ENCODE measurements at regions not wholly inside any gene's neighbourhood (a gene's known extent, or its start where the extent isn't known, plus 50 kb on each side); places are given as distances from the start of the nearest gene placed in this dataset.

GRCh38 chr14:26323869-26324268, 274.0 kb downstream of the NOVA1 start:
- no peaks in the 10 kb centered on the region for H3K9me3 ChIP-seq
- no peaks in the 10 kb centered on the region for H3K4me1 ChIP-seq
- DNase-seq (ENCODE audit: low read depth in 1 of 2, low spot score in 1 of 2) (no peak), FAIRE-seq (no peak), ATAC-seq (no peak)
- ChIA-PET POLR2A (no interaction called here), CTCF (interaction anchor here (1.0 kb wide), 1 partner anchor 15 kb away, joined by 3 read pairs; no protein-coding TSS in a partner anchor)
- no peak overlapping the region for H3K4me2 ChIP-seq
- WGBS (ENCODE audit: missing lambda C conversion rate) = 46% methylated on average over 5 of the region's 5 CpGs
- no peak overlapping the region for H3K4me3 ChIP-seq
- no peak overlapping the region for H3K27ac ChIP-seq
- TF ChIP-seq GATA3 (IDR thresholded peaks at IDR 0.05; ENCODE audit: borderline replicate concordance) (no peak), EHMT2 (IDR thresholded peaks at IDR 0.05; ENCODE audit: low read depth) (no peak), FOXS1 (CRISPR knock-in tag; IDR thresholded peaks at IDR 0.05) (no peak), REST (IDR thresholded peaks at IDR 0.05) (no peak), HOXB5 (CRISPR knock-in tag; IDR thresholded peaks at IDR 0.05) (no peak), ZNF302 (CRISPR knock-in tag; IDR thresholded peaks at IDR 0.05) (no peak)

DNA sequence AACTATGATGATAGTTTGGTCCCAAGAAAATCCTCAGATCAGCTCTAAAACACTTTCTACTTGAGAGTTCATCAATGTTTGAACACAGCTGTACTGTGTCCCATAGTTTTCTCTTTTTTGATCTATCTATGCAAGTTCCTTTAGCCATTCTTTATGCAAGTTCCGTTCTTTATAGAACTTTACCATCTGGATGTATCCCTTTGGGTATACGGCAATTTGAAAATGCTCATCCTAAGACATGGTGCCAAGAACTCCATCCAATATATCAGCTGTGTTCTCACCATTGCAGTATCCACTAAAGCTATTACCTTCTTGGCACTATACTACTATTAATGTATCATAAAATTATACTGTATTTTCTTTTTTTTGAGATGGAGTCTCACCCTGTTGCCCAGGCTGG, 276.9 kb downstream of the NOVA1 start:
- FAIRE-seq = no peak
- no peak overlapping the region for H3K4me3 ChIP-seq
- ATAC-seq = no peak
- CTCF ChIA-PET = interaction anchor here (0.8 to 1.2 kb wide), 2 partner anchors 13 to 39 kb away, joined by 3 read pairs; no protein-coding TSS in a partner anchor
- POLR2A ChIA-PET = no interaction called here
- H3K4me1 ChIP-seq = no peaks in the 10 kb centered on the region
- H3K9me3 ChIP-seq = no peaks in the 10 kb centered on the region
- H3K4me2 ChIP-seq = no peak overlapping the region
- 87% methylated on average over 2 of the region's 2 CpGs for WGBS (ENCODE audit: missing lambda C conversion rate)
- no peak overlapping the region for H3K27ac ChIP-seq
- TF ChIP-seq RARB (CRISPR knock-in tag; IDR thresholded peaks at IDR 0.05) = no peak
- DNase-seq (ENCODE audit: low read depth in 1 of 2, low spot score in 1 of 2) = no peak

DNA sequence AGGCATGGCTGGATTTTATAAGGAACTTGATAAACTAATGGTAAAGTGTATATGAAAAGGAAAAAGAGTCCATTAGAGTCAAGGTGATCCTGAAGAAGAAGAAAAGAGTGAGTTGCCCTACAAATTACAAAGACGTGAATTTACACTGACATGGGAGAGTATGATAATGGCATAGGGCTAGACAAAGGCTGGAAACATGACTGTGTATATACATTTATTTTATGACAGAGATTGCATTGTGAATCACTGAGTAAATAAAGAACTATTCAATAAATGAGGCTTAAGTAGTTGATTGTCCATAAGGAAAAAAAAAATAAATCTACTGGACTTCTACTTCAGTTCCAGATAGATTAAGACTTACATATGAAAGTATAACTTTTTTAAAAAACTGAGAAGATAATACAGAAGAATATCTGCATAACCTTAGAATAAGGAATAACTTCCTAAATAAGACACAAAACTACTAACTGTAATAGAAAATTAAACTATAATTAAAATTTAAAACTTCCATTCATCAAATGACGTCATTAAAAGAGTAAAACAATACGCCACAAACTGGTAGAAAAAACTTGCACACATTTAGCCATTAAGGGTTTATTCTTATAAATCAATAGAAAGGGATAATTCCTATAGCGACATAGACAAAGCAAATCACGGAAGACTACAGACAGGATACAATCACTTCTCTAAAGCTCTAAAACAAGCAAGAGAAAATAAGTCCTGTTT, 278.5 kb downstream of the NOVA1 start:
- DNase-seq (ENCODE audit: low read depth in 1 of 2, low spot score in 1 of 2) (no peak), ATAC-seq (no peak), FAIRE-seq (no peak)
- Histone ChIP-seq H3K4me2 (no peak overlapping the region), H3K4me1 (no peaks in the 10 kb centered on the region), H3K9me3 (no peaks in the 10 kb centered on the region), H3K27ac (no peak overlapping the region), H3K4me3 (no peak overlapping the region)
- 65% methylated on average over 5 of the region's 5 CpGs for WGBS (ENCODE audit: missing lambda C conversion rate)
- TF ChIP-seq EHMT2 (IDR thresholded peaks at IDR 0.05; ENCODE audit: low read depth) (no peak), ZC3H11A (IDR thresholded peaks at IDR 0.05) (no peak), POLR2AphosphoS2 (conservative IDR thresholded peaks at IDR 0.05; ENCODE audit: low read length) (no peak), HEYL (CRISPR knock-in tag; IDR thresholded peaks at IDR 0.05) (no peak), TP53 (CRISPR knock-in tag; IDR thresholded peaks at IDR 0.05) (no peak), RFX5 (IDR thresholded peaks at IDR 0.05) (no peak), CTCF (IDR thresholded peaks at IDR 0.05) (no peak), RNF2 (IDR thresholded peaks at IDR 0.05; ENCODE audit: borderline replicate concordance, low read depth) (no peak), KDM5A (IDR thresholded peaks at IDR 0.05) (no peak), CBX2 (IDR thresholded peaks at IDR 0.05; ENCODE audit: borderline replicate concordance, low read depth) (no peak), FOSL2 (IDR thresholded peaks at IDR 0.05) (no peak), FOSL2 (CRISPR knock-in tag; IDR thresholded peaks at IDR 0.05) (no peak), POLR2A (IDR thresholded peaks at IDR 0.05; ENCODE audit: low read length) (no peak), HOXB5 (CRISPR knock-in tag; IDR thresholded peaks at IDR 0.05) (no peak), RARB (CRISPR knock-in tag; IDR thresholded peaks at IDR 0.05) (no peak), HDAC2 (IDR thresholded peaks at IDR 0.05) (no peak), CBX8 (IDR thresholded peaks at IDR 0.05) (no peak), MAFK (IDR thresholded peaks at IDR 0.05; ENCODE audit: partially characterized antibody) (no peak)
- CTCF ChIA-PET = no interaction called here
- POLR2A ChIA-PET = no interaction called here

Measured in A549 (cell line).